Stimulated activated naive CD8-positive, alpha-beta T cell treated with anti-CD3 and anti-CD28 coated beads, Interleukin-15, Interleukin-2, amounts not matched to agents 100 ng/mL and 50 ng/mL, for 24 hours (primary cell): ENCODE measurements at regions not wholly inside any gene's neighbourhood (a gene's known extent, or its start where the extent isn't known, plus 50 kb on each side); places are given as distances from the start of the nearest gene placed in this dataset.
"Not testable (repeated sequence)": the region's sequence is repeated elsewhere in the genome, so short reads cannot be mapped to it uniquely, and the experiment has no call there.

Source experiments
- H3K27ac Mint-ChIP-seq: one replicate; pipeline ENCODE4 v1.8.0; 2021; ENCODE audit warnings: mild to moderate bottlenecking, mixed read lengths
- H3K27me3 Mint-ChIP-seq: one replicate; pipeline ENCODE4 v1.8.0; 2021; ENCODE audit warnings: mixed read lengths
- H3K36me3 Mint-ChIP-seq: one replicate; pipeline ENCODE4 v1.8.0; 2021; ENCODE audit warnings: low read depth, mixed read lengths
- H3K4me1 Mint-ChIP-seq: one replicate; pipeline ENCODE4 v1.8.0; 2021; ENCODE audit warnings: low read depth, mixed read lengths
- H3K4me3 Mint-ChIP-seq: one replicate; pipeline ENCODE4 v1.8.0; 2021; ENCODE audit warnings: mild to moderate bottlenecking, mixed read lengths
- H3K9me3 Mint-ChIP-seq: one replicate; pipeline ENCODE4 v1.8.0; 2021; ENCODE audit warnings: mixed read lengths

GRCh38 chrY:7878719-7879118 is 967.2 kb upstream of the AMELY start:
- Mint-ChIP-seq H3K36me3 (no peaks in the 10 kb centered on the region), H3K27me3 (no peaks in the 10 kb centered on the region), H3K4me1 (no peaks in the 10 kb centered on the region), H3K27ac (no peak overlapping the region), H3K9me3 (no peaks in the 10 kb centered on the region), H3K4me3 (no peak overlapping the region)

- Mint-ChIP-seq H3K27ac (no peak overlapping the region), H3K36me3 (no peaks in the 10 kb centered on the region), H3K4me3 (no peak overlapping the region), H3K4me1 (no peaks in the 10 kb centered on the region), H3K27me3 (no peaks in the 10 kb centered on the region), H3K9me3 (no peaks in the 10 kb centered on the region)
Measured at GRCh38 chrY:7877458-7877857, 965.9 kb upstream of the AMELY start.

GRCh38 chrY:7874080-7874479 is 962.5 kb upstream of the AMELY start:
- H3K4me1 Mint-ChIP-seq, result no peaks in the 10 kb centered on the region
- H3K27me3 Mint-ChIP-seq, result no peaks in the 10 kb centered on the region
- H3K36me3 Mint-ChIP-seq, result no peaks in the 10 kb centered on the region

GRCh38 chrY:7871304-7871932 is 959.9 kb upstream of the AMELY start:
- no peak overlapping the region for H3K4me3 Mint-ChIP-seq
- H3K9me3 Mint-ChIP-seq, result no peaks in the 10 kb centered on the region
- no peak overlapping the region for H3K27ac Mint-ChIP-seq
- H3K36me3 Mint-ChIP-seq, result no peaks in the 10 kb centered on the region
- H3K27me3 Mint-ChIP-seq, result no peaks in the 10 kb centered on the region
- H3K4me1 Mint-ChIP-seq, result no peaks in the 10 kb centered on the region

More at GRCh38 chrY:7874080-7874479, 962.5 kb upstream of the AMELY start:
- Mint-ChIP-seq H3K4me3 (no peak overlapping the region), H3K27ac (no peak overlapping the region), H3K9me3 (no peaks in the 10 kb centered on the region)

- no peak overlapping the region for H3K4me3 Mint-ChIP-seq
- H3K27ac Mint-ChIP-seq, result no peak overlapping the region
- H3K36me3 Mint-ChIP-seq, result no peaks in the 10 kb centered on the region
- no peaks in the 10 kb centered on the region for H3K4me1 Mint-ChIP-seq
- H3K9me3 Mint-ChIP-seq, result no peaks in the 10 kb centered on the region
- H3K27me3 Mint-ChIP-seq, result no peaks in the 10 kb centered on the region
Measured at GRCh38 chrY:7866976-7867375, 955.4 kb upstream of the AMELY start.

- Mint-ChIP-seq H3K36me3 (no peaks in the 10 kb centered on the region), H3K27me3 (no peaks in the 10 kb centered on the region), H3K9me3 (no peaks in the 10 kb centered on the region), H3K4me1 (no peaks in the 10 kb centered on the region), H3K27ac (no peak overlapping the region), H3K4me3 (no peak overlapping the region)
Measured at GRCh38 chrY:7860781-7861614, 949.4 kb upstream of the AMELY start.

GRCh38 chrY:7850191-7850590 is 938.6 kb upstream of the AMELY start:
- Mint-ChIP-seq H3K27ac (no peak overlapping the region), H3K4me3 (no peak overlapping the region), H3K9me3 (no peaks in the 10 kb centered on the region), H3K4me1 (no peaks in the 10 kb centered on the region), H3K36me3 (no peaks in the 10 kb centered on the region), H3K27me3 (no peaks in the 10 kb centered on the region)

- H3K4me1 Mint-ChIP-seq, result no peaks in the 10 kb centered on the region
- no peaks in the 10 kb centered on the region for H3K9me3 Mint-ChIP-seq
- H3K36me3 Mint-ChIP-seq, result no peaks in the 10 kb centered on the region
- no peak overlapping the region for H3K4me3 Mint-ChIP-seq
- H3K27ac Mint-ChIP-seq, result no peak overlapping the region
- H3K27me3 Mint-ChIP-seq, result peaks cover 4% of the 10 kb centered on the region
Measured at GRCh38 chrY:7845776-7846175, 934.2 kb upstream of the AMELY start.

GRCh38 chrY:7837046-7837445 is 925.5 kb upstream of the AMELY start:
- Mint-ChIP-seq H3K4me3 (no peak overlapping the region), H3K36me3 (no peaks in the 10 kb centered on the region), H3K9me3 (no peaks in the 10 kb centered on the region), H3K4me1 (no peaks in the 10 kb centered on the region), H3K27ac (no peak overlapping the region), H3K27me3 (peaks cover 7% of the 10 kb centered on the region)

- Mint-ChIP-seq H3K9me3 (no peaks in the 10 kb centered on the region), H3K4me3 (no peak overlapping the region), H3K27ac (no peak overlapping the region), H3K27me3 (peaks cover 7% of the 10 kb centered on the region), H3K4me1 (no peaks in the 10 kb centered on the region), H3K36me3 (no peaks in the 10 kb centered on the region)
Measured at GRCh38 chrY:7836366-7836765, 924.8 kb upstream of the AMELY start.

- no peak overlapping the region for H3K4me3 Mint-ChIP-seq
- H3K27ac Mint-ChIP-seq, result no peak overlapping the region
- peaks cover 7% of the 10 kb centered on the region for H3K27me3 Mint-ChIP-seq
- no peaks in the 10 kb centered on the region for H3K4me1 Mint-ChIP-seq
- no peaks in the 10 kb centered on the region for H3K36me3 Mint-ChIP-seq
- no peaks in the 10 kb centered on the region for H3K9me3 Mint-ChIP-seq
Measured at GRCh38 chrY:7835416-7835815, 923.9 kb upstream of the AMELY start.

- Mint-ChIP-seq H3K27ac (no peak overlapping the region), H3K36me3 (no peaks in the 10 kb centered on the region), H3K4me1 (no peaks in the 10 kb centered on the region), H3K4me3 (no peak overlapping the region), H3K9me3 (no peaks in the 10 kb centered on the region), H3K27me3 (peaks cover 7% of the 10 kb centered on the region)
Measured at GRCh38 chrY:7834284-7834683, 922.7 kb upstream of the AMELY start.

- not testable (repeated sequence) for H3K27me3 Mint-ChIP-seq, H3K36me3 Mint-ChIP-seq, H3K4me3 Mint-ChIP-seq, H3K4me1 Mint-ChIP-seq, H3K9me3 Mint-ChIP-seq, H3K27ac Mint-ChIP-seq
Measured at GRCh38 chrY:7830881-7831280, 919.3 kb upstream of the AMELY start.

- no peaks in the 10 kb centered on the region for H3K36me3 Mint-ChIP-seq
- no peaks in the 10 kb centered on the region for H3K9me3 Mint-ChIP-seq
- no peak overlapping the region for H3K27ac Mint-ChIP-seq
- no peaks in the 10 kb centered on the region for H3K27me3 Mint-ChIP-seq
- no peaks in the 10 kb centered on the region for H3K4me1 Mint-ChIP-seq
- H3K4me3 Mint-ChIP-seq, result no peak overlapping the region
Measured at GRCh38 chrY:7826533-7826932, 915.0 kb upstream of the AMELY start.

- no peak overlapping the region for H3K4me3 Mint-ChIP-seq
- no peaks in the 10 kb centered on the region for H3K4me1 Mint-ChIP-seq
- H3K27me3 Mint-ChIP-seq, result no peaks in the 10 kb centered on the region
- no peaks in the 10 kb centered on the region for H3K36me3 Mint-ChIP-seq
- no peak overlapping the region for H3K27ac Mint-ChIP-seq
- no peaks in the 10 kb centered on the region for H3K9me3 Mint-ChIP-seq
Measured at GRCh38 chrY:7825874-7826273, 914.3 kb upstream of the AMELY start.
